K562 (cell line): ENCODE measurements at regions not wholly inside any gene's neighbourhood (a gene's known extent, or its start where the extent isn't known, plus 50 kb on each side); places are given as distances from the start of the nearest gene placed in this dataset.

ENCODE experiments used
- ATAC-seq: fragments of 200-7000 bp; cut with Tn5 transposase; 3 replicates; pipeline ENCODE4 v1.9.1; 2020; ENCODE audit warnings: moderate library complexity
- BruUV-seq: library from RNA; stranded (reverse); fragments of 400-500 nt; replicated peaks from 2 replicates; lab custom pipeline; 2021; lab: Mats Ljungman, UMichigan
- CTCF ChIA-PET: fragments of 300-600 bp; formaldehyde crosslinking; extraction: SDS; loops from one replicate; lab custom pipeline; 2021; ENCODE audit warnings: low intra/inter-chr PET ratio; lab: Yijun Ruan, JAX
- POLR2A ChIA-PET: fragments of 300-600, 350-650 bp; sonication (Branson Sonifier 250); formaldehyde crosslinking; extraction: SDS; loops from one replicate; lab custom pipeline; 2021; ENCODE audit warnings: antibody characterized with exemption, inconsistent platforms; lab: Yijun Ruan, JAX
- DNase-seq, 4 experiments: peaks; one replicate each; pipeline versions ENCODE4 v3.0.0 to v3.0.0-alpha.2; 2011 to 2018; ENCODE audit warnings: low spot score in 3 of 4, mixed read lengths in 3 of 4; ENCODE audit errors: extremely low read depth in 1 of 4
- FAIRE-seq: peaks from 2 replicates; lab custom pipeline; 2011; peaks lifted over from hg19 to GRCh38; lab: Jason Lieb, UNC
- H2AFZ ChIP-seq: 2 replicates; pipeline ENCODE4 v1.6.0; 2011; ENCODE audit warnings: low read depth, low read length, control low read depth, inconsistent platforms
- H3K27ac ChIP-seq: fragments of 200-600 bp; 3 replicates; pipeline ENCODE4 v1.8.0; 2011; ENCODE audit warnings: low read depth, mild to moderate bottlenecking, control low read depth, inconsistent platforms, low read length, moderate library complexity, mixed read lengths; ENCODE audit errors: extremely low read depth
- H3K27me3 ChIP-seq, 2 experiments: fragments of 300-600 bp in 1 of 2; 2 replicates in 1 of 2; 3 replicates in 1 of 2; pipeline versions ENCODE4 v1.6.0 to v1.8.0; 2011; ENCODE audit warnings: inconsistent platforms in 2 of 2, low read length in 2 of 2, mild to moderate bottlenecking in 1 of 2, mixed read lengths in 1 of 2, moderate library complexity in 1 of 2; ENCODE audit not compliant: control insufficient read depth in 2 of 2, insufficient read depth in 2 of 2
- H3K36me3 ChIP-seq: fragments of 300-600 bp; 3 replicates; pipeline ENCODE4 v1.8.0; 2011; ENCODE audit warnings: mild to moderate bottlenecking, low read length, inconsistent platforms; ENCODE audit not compliant: control insufficient read depth, insufficient read depth
- H3K4me1 ChIP-seq, 2 experiments: fragments of 200-600 bp in 1 of 2; replicated peaks in 1 of 2; 2 replicates in 1 of 2; 3 replicates in 1 of 2; pipeline versions ENCODE4 v1.5.1 to v1.8.0; 2011; ENCODE audit warnings: inconsistent platforms in 2 of 2, low read length in 2 of 2, mild to moderate bottlenecking in 1 of 2, mixed read lengths in 1 of 2, moderate library complexity in 1 of 2; ENCODE audit not compliant: control insufficient read depth in 2 of 2, insufficient read depth in 2 of 2
- H3K4me2 ChIP-seq: 2 replicates; pipeline ENCODE4 v1.6.1; 2011; ENCODE audit warnings: low read length, control low read depth, inconsistent platforms, mixed read lengths; ENCODE audit not compliant: insufficient read depth
- H3K4me3 ChIP-seq: fragments of 200-600 bp; sonication (generic), shearing (Covaris generic); 2 replicates; pipeline ENCODE4 v1.5.1; 2016; ENCODE audit warnings: control low read depth, inconsistent platforms
- H3K79me2 ChIP-seq: fragments of 200-600 bp; 3 replicates; pipeline ENCODE4 v1.8.0; 2011; ENCODE audit warnings: low read length, inconsistent platforms; ENCODE audit not compliant: control insufficient read depth, insufficient read depth
- H3K9ac ChIP-seq, 2 experiments: 2 replicates each; pipeline versions ENCODE4 v1.6.0 to v1.6.1; 2011; ENCODE audit warnings: low read depth in 2 of 2, low read length in 2 of 2, control low read depth in 1 of 2, inconsistent platforms in 1 of 2, mild to moderate bottlenecking in 1 of 2, mixed read lengths in 1 of 2; ENCODE audit not compliant: insufficient read depth in 1 of 2
- H3K9me1 ChIP-seq: one replicate; pipeline ENCODE4 v1.6.0; 2011; ENCODE audit warnings: inconsistent platforms, mild to moderate bottlenecking, low read length, moderate library complexity; ENCODE audit not compliant: control insufficient read depth, insufficient read depth
- H3K9me3 ChIP-seq: replicated peaks from 2 replicates; pipeline ENCODE4 v1.5.1; 2011; ENCODE audit warnings: low read depth, low read length, inconsistent platforms; ENCODE audit not compliant: control insufficient read depth, insufficient read depth
- H4K20me1 ChIP-seq: replicated peaks from 2 replicates; pipeline ENCODE4 v1.6.1; 2011; ENCODE audit warnings: low read length, inconsistent platforms, mixed read lengths; ENCODE audit not compliant: control insufficient read depth, insufficient read depth
- BRCA1 ChIP-seq, 2 experiments: fragments of 450-650 bp in 1 of 2; sonication (generic) in 1 of 2; formaldehyde crosslinking in 1 of 2; IDR thresholded peaks; 2 replicates each; pipeline versions ENCODE4 v1.5.0 to v1.6.1; 2017 to 2020; ENCODE audit warnings: mild to moderate bottlenecking in 1 of 2, missing genetic modification reagents in 1 of 2
- CHD4 ChIP-seq: fragments of 200-600 bp; sonication (generic); IDR thresholded peaks from 3 replicates; pipeline ENCODE4 v1.6.1; 2012; ENCODE audit warnings: low read depth, mild to moderate bottlenecking, mixed read lengths, low read length, inconsistent platforms; ENCODE audit not compliant: insufficient read depth, insufficient replicate concordance, poor library complexity, severe bottlenecking
- FOXJ3 ChIP-seq: sonication (generic); formaldehyde crosslinking; IDR thresholded peaks from 2 replicates; pipeline ENCODE4 v1.4.0; 2020; ENCODE audit warnings: mild to moderate bottlenecking, missing genetic modification reagents
- HNRNPLL ChIP-seq: fragments of 200-400 bp; formaldehyde crosslinking; IDR thresholded peaks from 2 replicates; pipeline ENCODE4 v1.6.1; 2017; ENCODE audit warnings: low read length, low read depth, mild to moderate bottlenecking; ENCODE audit not compliant: poor library complexity, severe bottlenecking
- KDM5B ChIP-seq: fragments of 200-600 bp; sonication (generic); IDR thresholded peaks from 2 replicates; pipeline ENCODE4 v1.6.1; 2012; ENCODE audit warnings: low read depth, mild to moderate bottlenecking, moderate library complexity, low read length, control low read depth, inconsistent platforms; ENCODE audit not compliant: insufficient replicate concordance
- MEF2A ChIP-seq: IDR thresholded peaks from 2 replicates; pipeline ENCODE4 v1.6.1; 2011; ENCODE audit warnings: low read depth, mild to moderate bottlenecking, low read length, moderate library complexity; ENCODE audit not compliant: control insufficient read depth
- MXI1 ChIP-seq: IDR thresholded peaks from 2 replicates; pipeline ENCODE4 v1.6.1; 2011; ENCODE audit warnings: low read depth, mild to moderate bottlenecking, improper control_type of control experiment, low read length
- RB1 ChIP-seq: fragments of 450-650 bp; IDR thresholded peaks from 2 replicates; pipeline ENCODE4 v1.6.1; 2017; ENCODE audit warnings: low read depth, mild to moderate bottlenecking
- ZBED1 ChIP-seq: IDR thresholded peaks from 2 replicates; pipeline ENCODE4 v1.6.1; 2014
- WGBS: fragments of 100-300 bp; shearing (Covaris generic); methylation state at CpG from one replicate; pipeline ENCODE4 v1.1.6; 2016; ENCODE audit warnings: low coverage, mixed read lengths; ENCODE audit not compliant: insufficient coverage; ENCODE audit errors: missing lambda C conversion rate; 5-methylcytosine and 5-hydroxymethylcytosine counted together
- in situ Hi-C: fragments of 300-500 bp; cut with MboI; formaldehyde crosslinking; loops from 4 replicates; pipeline ENCODE4 v1.15.0; 2018; ENCODE audit warnings: inconsistent platforms, mixed read lengths
- intact Hi-C: fragments of 100-400 bp; cut with micrococcal nuclease; formaldehyde crosslinking; loops from 2 replicates; pipeline ENCODE4 v1.14.2; 2022
- TF ChIP-seq, protein P1 (sequence below): IDR thresholded peaks from 2 replicates; pipeline ENCODE4 v1.6.1; 2011; ENCODE audit not compliant: insufficient read length; ENCODE audit errors: extremely low read depth
- TF ChIP-seq, protein P2 (sequence below): sonication (generic); formaldehyde crosslinking; IDR thresholded peaks from 2 replicates; pipeline ENCODE4 v1.8.0; 2022; ENCODE audit warnings: mild to moderate bottlenecking, low read depth, missing genetic modification reagents
- TF ChIP-seq, protein P3 (sequence below): fragments of 250-450 bp; sonication (Bioruptor Pico); IDR thresholded peaks from 2 replicates; pipeline ENCODE4 v1.8.0; 2022; ENCODE audit warnings: inconsistent platforms

DNA sequence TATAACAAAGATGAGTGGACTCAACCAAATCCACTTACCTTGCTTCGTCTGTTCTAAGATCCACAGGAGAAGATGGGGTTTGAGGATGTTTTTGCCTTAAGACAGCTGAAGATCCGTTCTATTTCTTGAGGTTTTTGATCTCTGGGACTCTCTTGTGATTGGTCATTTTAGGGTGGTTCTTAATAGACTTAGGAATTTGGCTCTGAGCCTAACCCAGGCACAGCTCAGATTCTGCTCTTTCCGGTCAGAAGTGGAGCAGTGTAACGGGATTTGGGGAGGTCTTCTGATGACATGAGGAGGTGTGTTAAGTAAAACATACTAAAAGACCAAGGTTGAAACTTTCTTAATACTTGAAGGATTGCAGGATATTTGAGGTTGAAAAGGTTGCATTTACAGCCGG lies 166.9 kb downstream of the DMRT2 start:
- H3K4me2 ChIP-seq = no peak overlapping the region
- no peaks in the 10 kb centered on the region for H3K4me1 ChIP-seq
- FAIRE-seq = no peak
- H3K36me3 ChIP-seq = no peaks in the 10 kb centered on the region
- ATAC-seq = no peak
- H3K9ac ChIP-seq = no peak overlapping the region
- no peak overlapping the region for H3K4me3 ChIP-seq
- H3K27ac ChIP-seq = no peak overlapping the region
- H3K9me1 ChIP-seq = no peaks in the 10 kb centered on the region
- DNase-seq = no peak
- H3K79me2 ChIP-seq = no peaks in the 10 kb centered on the region
- POLR2A ChIA-PET = no interaction called here
- 0% methylated on average over 5 of the region's 5 CpGs for WGBS
- H3K9me3 ChIP-seq = no peaks in the 10 kb centered on the region
- no peak for TF ChIP-seq RB1
- no peak for TF ChIP-seq MXI1
- TF ChIP-seq CHD4 = no peak
- TF ChIP-seq, all 486 proteins: peak for 0
- no peaks in the 10 kb centered on the region for H4K20me1 ChIP-seq
- H2AFZ ChIP-seq = no peak overlapping the region
- CTCF ChIA-PET = no interaction called here
- intact Hi-C loops = no loop called here
- H3K27me3 ChIP-seq = no peaks in the 10 kb centered on the region
- no TSS peak for BruUV-seq
- in situ Hi-C loops = no loop called here

DNA sequence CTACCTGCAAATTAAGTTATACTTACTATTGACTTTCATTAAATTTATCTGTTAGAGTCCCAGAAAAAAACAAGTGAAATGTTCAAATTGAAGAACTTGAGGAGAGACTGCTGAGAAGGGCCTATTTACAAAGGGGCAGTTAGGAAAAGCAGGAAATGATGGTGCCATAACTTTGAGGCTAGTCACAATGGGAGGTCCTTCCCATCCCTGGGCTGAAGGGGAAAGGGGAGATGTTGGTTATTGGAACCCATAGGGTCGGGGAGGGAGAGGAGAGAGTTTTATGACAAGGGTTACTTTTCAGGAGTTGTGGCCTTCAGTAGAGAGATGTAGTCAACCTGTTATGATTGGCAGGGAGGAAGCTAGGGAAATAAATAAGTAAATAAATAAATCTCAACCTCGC lies 169.1 kb downstream of the DMRT2 start:
- Histone ChIP-seq H3K4me2 (no peak overlapping the region), H3K36me3 (no peaks in the 10 kb centered on the region), H3K9me3 (no peaks in the 10 kb centered on the region), H3K4me3 (no peak overlapping the region), H3K27ac (no peak overlapping the region), H2AFZ (no peak overlapping the region), H4K20me1 (no peaks in the 10 kb centered on the region), H3K79me2 (no peaks in the 10 kb centered on the region), H3K27me3 (no peaks in the 10 kb centered on the region), H3K9ac (no peak overlapping the region), H3K4me1 (no peaks in the 10 kb centered on the region), H3K9me1 (no peaks in the 10 kb centered on the region)
- ChIA-PET CTCF (no interaction called here), POLR2A (no interaction called here)
- ATAC-seq (no peak), FAIRE-seq (no peak), DNase-seq (no peak)
- no CpG with 5 or more reads among the region's 2 CpGs for WGBS
- in situ Hi-C loops (no loop called here), intact Hi-C loops (no loop called here)
- no TSS peak for BruUV-seq
- TF ChIP-seq, protein P1, sequence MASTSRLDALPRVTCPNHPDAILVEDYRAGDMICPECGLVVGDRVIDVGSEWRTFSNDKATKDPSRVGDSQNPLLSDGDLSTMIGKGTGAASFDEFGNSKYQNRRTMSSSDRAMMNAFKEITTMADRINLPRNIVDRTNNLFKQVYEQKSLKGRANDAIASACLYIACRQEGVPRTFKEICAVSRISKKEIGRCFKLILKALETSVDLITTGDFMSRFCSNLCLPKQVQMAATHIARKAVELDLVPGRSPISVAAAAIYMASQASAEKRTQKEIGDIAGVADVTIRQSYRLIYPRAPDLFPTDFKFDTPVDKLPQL = no peak
- TF ChIP-seq MEF2A (no peak), ZBED1 (no peak), FOXJ3 (CRISPR knock-in tag) (no peak), KDM5B (no peak), BRCA1 (IDR thresholded peaks at IDR 0.05) (no peak), BRCA1 (CRISPR knock-in tag; IDR thresholded peaks at IDR 0.05) (no peak), HNRNPLL (no peak)
- TF ChIP-seq, protein P2, sequence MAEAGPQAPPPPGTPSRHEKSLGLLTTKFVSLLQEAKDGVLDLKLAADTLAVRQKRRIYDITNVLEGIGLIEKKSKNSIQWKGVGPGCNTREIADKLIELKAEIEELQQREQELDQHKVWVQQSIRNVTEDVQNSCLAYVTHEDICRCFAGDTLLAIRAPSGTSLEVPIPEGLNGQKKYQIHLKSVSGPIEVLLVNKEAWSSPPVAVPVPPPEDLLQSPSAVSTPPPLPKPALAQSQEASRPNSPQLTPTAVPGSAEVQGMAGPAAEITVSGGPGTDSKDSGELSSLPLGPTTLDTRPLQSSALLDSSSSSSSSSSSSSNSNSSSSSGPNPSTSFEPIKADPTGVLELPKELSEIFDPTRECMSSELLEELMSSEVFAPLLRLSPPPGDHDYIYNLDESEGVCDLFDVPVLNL (CRISPR knock-in tag) = no peak
- TF ChIP-seq, protein P3, sequence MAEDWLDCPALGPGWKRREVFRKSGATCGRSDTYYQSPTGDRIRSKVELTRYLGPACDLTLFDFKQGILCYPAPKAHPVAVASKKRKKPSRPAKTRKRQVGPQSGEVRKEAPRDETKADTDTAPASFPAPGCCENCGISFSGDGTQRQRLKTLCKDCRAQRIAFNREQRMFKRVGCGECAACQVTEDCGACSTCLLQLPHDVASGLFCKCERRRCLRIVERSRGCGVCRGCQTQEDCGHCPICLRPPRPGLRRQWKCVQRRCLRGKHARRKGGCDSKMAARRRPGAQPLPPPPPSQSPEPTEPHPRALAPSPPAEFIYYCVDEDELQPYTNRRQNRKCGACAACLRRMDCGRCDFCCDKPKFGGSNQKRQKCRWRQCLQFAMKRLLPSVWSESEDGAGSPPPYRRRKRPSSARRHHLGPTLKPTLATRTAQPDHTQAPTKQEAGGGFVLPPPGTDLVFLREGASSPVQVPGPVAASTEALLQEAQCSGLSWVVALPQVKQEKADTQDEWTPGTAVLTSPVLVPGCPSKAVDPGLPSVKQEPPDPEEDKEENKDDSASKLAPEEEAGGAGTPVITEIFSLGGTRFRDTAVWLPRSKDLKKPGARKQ (CRISPR knock-in tag) = no peak
